ENCODE measurements at regions not wholly inside any gene's neighbourhood (a gene's known extent, or its start where the extent isn't known, plus 50 kb on each side); places are given as distances from the start of the nearest gene placed in this dataset.

DNA sequence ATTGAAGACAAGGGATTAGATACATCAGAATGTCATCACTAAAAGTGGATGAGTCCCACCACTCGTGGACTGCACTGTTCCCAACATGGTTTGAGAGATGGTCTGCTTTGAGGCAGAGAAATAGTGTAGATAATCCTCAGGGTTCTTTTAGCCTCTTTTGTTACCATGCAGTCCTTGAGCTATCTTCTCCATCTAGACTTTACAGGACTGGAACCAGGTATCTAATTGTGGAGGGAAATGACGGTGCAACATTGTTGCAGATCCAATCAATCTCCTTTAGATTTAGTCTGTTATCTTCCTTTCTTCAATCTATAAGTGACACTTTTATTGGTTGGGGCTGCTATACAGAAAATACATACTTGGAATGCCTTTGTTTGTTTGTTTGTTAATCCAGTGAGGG is 183.8 kb upstream of the CWC22 start:
- no peak for FAIRE-seq

DNA sequence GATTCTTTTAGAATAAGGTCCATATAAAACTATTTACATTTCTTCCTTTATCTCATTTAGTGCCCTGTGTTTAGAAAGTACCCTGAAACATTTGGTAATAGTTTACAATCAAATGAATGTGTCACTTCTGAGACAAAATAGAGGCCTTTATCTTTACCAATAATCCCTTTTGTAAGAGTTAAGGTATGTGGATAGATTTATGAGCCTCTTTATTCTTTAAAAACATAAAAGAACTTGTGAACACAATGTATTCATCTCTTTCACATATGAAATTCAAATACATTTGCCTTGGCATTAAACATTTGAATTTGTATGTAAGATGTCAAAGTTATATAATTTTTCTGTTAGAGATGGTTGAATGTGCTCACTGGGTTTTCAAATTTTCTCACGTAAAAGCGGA is 180.5 kb upstream of the CWC22 start:
- no peak for FAIRE-seq

DNA sequence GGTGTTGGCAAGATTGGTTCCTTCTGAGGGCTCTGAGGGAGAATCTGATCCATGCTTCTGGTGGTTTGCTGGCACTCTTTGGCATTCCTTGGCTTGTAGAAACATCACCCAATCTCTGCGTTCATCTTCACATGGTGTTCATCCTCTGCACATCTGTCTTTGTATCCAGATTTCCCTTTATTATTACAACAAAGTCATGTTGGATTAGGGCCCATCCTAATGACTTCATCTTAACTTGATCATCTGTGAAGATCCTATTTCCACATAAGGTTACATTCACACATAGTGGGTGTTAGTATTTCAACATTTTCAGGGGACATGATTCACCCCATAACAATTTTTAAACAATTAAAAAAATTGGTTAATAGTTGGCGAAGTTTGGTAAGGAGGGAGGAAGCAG is 177.4 kb upstream of the CWC22 start:
- no peak for FAIRE-seq

DNA sequence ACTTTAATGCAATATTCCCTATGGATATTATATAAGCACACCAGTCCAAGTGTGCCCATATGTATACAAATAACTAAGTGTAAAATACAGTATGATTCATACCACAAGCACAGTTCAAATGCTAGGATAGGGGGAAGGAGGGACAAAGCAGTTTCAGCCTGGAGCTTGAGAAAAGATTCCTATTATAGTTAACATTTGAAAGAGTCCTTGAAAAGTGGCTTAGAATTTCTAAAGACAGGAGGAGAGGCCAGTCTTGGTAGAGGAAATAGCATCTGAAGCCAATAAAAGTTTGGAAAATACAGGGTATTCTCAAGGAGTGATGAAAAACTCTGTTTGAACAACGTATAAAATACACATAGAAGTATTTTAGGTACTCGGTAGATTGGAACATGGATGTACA is 173.4 kb upstream of the CWC22 start:
- no peak for FAIRE-seq

DNA sequence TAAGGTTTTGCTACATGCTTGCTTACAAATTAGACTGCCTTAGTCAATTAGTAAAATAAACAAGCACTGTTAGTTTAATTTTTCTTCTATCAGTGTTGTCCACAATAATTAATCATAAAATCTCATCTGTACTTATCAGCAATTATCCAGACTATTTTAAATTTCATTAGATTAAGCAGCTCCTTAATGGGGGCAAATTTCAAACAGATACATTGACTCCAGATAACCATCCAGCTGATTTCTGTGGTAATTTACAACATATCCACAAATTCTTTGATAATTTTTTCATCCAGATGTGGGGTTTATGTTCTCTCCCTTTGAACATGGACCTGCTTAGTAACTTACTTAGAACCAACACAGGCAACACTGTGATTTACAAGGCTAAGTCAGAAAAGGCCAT is 170.4 kb upstream of the CWC22 start:
- FAIRE-seq = no peak

DNA sequence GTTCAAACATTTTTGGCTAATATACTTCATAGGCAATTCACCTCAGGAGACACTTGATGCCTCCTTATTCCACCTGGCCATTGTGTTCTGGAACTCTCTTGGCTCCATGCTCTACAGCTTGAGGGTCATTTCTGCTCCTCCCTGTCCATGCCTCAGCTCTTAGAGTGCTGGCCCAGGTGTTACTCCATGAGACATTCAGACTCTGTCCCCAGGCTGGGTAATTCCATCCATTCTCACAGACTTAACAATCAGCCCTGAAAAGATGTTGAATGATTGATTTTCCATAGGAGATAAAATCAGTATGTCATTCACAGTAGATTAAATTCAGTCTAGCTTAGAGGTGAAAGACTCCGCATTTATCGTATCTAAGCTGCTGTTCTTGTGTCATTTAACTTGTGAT is 168.6 kb upstream of the CWC22 start:
- no peak for FAIRE-seq

DNA sequence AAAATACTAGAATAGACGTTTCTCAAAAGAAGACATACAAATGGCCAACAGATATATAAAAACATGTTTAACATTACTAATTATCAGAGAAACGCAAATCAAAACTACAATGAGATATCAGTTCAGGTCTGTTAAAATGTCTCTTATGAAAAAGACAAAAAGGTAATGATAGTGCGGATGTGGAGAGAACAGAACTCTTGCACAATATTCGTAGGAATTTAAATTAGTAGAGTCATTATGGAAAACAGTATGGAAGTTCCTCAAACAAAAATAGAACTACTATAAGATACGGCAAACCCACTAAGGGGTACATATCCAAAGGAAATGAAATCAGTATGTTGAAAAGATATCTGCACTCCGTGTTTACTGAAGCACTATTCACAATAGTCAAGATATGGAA is 167.5 kb upstream of the CWC22 start:
- FAIRE-seq = no peak

DNA sequence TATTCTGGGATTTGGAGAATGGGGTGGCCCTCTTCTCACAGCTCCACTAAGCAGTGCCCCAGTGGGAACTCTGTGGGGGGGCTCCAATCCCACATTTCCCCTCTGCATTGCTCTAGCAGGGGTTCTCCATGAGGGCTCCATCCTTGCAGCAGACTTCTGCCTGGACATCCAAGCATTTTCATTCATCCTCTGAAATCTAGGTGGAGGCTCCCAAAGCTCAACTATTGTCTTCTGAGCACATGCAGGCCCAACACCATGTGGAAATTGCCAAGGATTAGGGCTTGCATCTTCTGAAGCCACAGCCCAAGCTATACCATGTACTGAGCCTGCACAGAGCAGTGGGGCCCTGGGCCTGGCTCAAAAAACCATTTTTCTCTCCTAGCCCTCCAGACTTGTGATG is 162.4 kb upstream of the CWC22 start:
- FAIRE-seq = no peak

DNA sequence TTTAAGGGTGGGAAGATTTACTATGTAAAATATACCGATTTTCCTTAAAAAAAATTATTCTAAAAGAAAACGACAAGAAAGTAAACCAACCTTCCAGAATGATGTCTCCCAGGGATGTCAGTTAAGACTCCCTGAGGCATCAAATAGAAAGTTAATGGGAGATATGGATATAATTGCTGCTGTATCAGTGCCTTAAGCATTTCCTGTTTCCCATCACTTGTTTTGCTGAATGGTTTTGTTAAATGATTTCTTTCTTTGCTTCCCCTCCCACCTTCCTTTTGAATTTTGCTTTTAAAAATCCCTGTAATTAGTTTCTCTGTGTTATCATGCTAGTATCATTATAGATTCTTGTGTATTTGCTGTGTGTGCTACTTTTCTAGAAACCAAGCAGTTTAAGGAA is 154.3 kb upstream of the CWC22 start:
- no peak for FAIRE-seq

DNA sequence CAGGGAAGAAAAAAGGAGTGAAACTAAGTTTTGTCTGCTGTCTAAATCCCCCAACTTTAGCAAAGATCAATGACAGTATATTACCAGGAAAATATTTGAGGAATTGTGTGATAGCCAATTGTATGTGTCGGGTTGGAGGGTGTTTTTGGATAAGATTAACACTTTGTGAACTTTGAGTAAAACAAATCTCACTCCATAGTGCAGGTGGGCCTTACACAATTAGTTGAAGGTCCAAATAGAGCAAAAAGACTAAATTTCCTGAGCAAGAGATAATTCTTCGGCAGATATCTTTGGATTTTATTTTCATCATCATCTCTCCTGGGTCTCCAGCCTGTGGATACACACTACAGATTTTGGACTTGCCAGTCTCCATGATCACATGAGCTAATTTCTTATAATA is 152.8 kb upstream of the CWC22 start:
- no peak for FAIRE-seq

DNA sequence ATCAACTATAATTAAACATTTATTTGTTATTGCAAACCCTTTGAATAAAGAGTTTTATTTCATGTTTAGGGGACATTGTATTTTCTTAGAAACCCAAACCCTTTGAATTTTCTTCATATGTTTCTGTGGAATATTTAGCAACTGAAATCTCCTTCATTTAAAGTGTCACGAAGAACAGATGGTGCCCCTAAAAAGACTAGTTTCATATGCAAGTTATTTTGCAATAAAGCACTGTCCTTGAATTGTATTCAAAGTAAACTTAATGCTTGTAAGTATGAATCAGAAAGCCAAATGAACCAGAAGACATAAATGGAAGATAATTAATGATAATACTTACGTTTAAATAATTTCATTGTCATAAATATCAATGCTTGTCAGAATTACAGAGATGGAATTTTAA is 151.9 kb upstream of the CWC22 start:
- no peak for FAIRE-seq

DNA sequence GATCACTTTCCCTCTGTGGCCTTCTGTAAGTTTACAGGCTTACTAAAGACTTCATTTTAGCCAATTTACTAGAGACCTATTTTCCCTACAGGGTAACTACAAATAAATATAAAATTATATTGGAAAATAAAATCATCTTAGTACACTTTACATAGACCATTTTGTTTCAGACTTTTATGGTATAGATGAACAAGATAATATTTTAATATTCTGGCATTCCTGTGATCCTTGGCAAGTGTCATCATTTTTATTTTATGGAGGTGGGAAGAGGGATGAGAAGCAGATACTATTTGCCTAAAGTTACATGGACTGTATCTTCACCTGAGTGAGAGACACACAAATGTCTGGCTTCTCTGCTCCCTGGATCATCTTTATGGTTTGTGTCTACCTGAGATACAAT is 149.6 kb upstream of the CWC22 start:
- no peak for FAIRE-seq

DNA sequence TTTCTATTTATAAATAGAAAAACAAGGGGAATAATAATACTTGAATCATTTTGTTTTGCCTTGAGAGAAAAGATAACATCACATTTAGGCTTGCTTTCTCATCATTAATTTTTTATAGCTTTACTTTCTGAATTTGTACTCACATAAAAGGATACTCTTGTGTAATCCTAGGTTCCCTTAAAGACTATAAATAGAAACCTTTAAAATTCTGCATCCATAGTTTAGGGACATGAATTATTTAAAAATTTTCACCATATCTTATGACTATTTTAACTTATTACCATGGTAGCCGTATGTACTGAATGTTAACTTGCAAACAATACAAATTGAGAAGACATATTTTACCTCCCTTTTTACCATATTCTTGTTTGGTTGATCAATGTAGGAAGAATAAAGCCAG is 143.5 kb upstream of the CWC22 start:
- no peak for FAIRE-seq

DNA sequence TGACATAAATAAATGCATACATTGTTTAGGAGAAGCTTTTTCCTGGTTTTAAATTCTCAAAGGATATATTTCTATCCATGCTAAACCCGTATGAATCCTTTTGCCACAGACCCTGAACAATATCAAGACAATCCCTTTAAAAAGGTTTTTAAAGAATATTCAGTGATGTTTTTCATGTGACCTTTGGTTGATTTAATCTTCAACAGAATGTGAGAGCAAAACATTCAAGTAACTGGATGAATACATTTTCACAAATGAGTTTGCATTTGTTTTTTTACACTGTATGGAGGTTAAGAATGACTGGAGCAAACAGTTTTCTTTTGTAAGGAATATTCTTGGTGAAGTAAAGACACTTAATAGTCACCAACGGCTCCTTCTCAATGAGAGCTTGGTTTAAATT is 139.4 kb upstream of the CWC22 start:
- no peak for FAIRE-seq

DNA sequence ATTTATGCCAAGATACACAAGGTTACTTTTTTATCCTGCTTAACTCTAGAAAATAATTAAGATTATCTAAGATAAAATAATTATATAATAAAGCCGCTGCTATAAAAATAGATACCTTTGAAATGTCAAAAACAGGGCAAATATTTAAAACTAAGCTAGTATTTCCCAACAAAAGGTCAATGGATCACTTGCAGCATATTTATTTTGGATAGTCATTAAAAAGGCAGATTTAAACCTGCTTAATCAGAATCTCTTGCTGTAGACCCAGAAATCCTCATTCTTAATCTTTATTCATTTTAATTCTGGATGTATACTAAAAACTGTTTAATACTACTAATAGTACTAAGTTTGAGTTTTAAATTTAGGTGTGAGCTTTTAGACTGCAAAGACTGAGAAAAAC is 139.0 kb upstream of the CWC22 start:
- no peak for FAIRE-seq

DNA sequence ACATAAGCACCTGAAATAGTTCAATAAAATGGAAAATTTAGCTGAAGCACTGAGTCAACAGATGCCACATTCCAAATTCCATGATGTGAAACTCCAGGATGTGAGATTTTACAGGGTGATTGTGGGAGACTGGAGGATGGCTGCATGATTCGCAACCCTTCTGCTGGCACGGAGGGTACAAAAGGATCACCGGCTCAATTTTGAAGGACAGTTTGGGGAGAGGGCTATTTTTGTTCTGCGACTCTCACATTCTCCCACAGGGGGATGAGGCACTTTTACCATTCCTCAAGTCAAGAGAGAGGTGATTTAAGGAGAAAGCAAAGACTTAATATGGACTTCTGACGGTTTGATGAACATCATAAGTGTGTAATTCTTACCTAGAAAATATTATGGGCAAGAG is 138.1 kb upstream of the CWC22 start:
- no peak for FAIRE-seq

DNA sequence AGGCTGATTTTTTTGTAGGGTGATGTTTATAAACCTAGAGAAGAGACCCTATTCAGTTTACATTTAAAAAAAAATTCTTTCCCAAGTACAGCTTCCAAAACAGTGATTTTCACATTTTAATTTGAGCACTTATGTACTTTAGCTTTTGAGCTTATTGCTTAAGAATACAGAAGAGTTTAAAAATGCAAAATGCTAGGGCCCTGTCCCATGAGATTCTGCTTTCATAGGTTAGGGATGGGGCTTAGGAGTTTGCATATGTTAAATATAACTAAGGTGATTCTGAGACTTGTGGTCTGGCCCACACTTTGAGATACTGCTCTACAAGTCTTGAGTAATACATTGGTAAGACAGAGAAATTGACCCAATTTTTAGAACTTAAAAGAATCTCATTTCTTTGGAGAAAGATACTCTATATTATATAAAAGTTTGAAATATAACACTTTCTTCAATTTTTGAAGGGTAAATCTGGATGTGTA is 137.3 kb upstream of the CWC22 start:
- no peak for FAIRE-seq

DNA sequence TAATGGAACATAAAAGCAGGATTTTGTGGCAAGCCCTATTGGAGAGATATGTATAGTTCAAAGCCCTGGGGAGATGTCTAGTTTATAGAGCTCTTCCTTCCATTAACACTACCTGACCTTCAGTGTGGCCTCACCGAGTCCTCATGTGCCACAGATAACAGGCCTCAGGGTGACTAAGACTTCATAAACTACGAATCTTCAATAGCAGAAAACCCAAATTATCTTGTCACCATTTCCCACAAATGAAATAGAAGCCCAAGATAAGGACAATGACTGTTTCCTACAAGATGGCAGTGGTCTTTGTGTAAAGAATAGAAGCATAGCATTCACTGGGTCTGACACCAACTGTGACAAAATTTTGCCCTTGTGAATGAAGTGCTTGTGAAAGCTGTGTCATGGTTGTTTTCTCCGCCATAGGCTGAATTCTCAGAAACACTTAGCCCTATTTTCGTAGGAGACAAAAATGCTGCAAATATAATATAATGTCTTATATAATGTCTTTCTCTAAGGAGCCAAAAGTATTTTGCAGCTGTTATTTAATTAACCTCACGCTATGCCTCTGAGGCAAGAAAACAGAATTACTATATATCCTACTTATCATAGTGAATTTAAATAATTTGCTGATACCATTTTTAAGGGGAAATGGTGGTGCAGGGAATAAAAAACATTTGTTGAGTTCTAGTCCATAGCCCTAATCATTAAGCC is 136.7 kb upstream of the CWC22 start:
- FAIRE-seq = no peak

DNA sequence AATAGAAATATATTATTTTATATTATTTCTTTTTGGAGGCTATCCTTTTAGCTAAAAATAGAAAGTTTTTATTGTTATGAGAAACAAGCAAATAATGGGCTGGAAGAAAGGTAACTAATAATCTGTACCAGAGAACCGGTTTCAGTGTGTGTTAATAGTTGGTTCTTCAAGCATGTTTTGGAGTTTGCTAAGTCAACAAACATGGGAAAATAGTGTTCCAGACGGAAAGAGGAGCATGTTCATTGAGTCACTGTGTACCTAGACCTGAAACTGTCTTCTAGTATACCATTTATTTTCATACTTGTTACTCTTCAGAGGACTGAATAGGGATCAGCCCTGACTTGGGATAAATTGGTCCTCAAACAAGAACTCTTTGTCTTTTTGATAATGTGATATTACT is 134.5 kb upstream of the CWC22 start:
- no peak for FAIRE-seq

DNA sequence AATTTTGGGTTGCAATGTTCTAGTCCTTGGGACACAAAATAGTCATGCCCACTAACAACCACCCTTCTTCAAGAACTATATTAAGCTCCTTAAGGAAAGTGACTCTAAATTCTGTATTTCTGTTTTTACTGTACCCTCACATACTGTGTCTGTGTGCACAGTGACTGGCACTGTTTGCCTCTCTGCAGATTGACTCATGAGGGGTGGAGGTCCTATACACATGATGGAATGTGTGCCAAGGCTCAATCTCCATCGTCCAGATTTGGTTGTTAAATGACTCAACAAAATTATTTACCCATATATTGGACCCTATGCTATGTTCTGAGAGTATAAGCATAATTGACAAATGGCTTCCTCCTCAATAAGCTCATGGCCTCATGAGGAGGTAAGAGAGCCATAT is 126.6 kb upstream of the CWC22 start:
- no peak for FAIRE-seq

DNA sequence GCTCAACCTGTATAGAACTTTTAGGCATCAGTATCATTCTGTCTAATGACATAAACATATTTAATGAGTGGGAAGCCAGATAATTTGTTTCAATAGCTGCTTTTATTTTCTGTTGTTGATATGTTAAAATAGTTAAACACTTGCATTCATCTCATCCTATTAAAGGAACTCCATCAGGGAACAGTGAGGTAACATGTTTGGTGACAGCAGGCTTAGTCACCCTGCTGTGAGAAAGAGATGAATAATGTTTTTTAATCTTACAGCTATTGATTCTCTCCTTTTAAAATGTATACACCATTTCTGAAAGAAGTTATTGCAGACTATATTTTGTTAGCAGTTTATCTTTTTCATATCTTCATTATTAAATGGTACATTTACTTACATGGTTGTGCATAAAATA is 123.3 kb upstream of the CWC22 start:
- FAIRE-seq = no peak

DNA sequence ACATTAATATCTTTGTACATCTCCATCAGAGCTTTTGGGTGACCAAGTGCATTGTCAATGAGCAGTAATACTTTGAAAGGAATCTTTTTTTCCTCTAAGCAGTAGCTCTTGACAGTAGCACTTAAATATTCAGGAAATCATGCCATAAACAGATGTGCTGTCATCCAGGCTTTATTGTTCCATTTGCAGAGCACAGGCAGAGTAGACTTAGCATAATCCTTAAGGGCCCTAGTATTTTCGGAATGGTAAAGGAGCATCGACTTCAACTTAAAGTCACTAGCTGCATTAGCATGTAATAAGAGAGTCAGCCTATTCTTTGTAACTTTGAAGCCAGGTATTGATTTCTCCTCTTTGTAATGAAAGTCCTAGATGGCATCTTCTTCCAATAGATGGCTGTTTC is 121.8 kb upstream of the CWC22 start:
- no peak for FAIRE-seq

DNA sequence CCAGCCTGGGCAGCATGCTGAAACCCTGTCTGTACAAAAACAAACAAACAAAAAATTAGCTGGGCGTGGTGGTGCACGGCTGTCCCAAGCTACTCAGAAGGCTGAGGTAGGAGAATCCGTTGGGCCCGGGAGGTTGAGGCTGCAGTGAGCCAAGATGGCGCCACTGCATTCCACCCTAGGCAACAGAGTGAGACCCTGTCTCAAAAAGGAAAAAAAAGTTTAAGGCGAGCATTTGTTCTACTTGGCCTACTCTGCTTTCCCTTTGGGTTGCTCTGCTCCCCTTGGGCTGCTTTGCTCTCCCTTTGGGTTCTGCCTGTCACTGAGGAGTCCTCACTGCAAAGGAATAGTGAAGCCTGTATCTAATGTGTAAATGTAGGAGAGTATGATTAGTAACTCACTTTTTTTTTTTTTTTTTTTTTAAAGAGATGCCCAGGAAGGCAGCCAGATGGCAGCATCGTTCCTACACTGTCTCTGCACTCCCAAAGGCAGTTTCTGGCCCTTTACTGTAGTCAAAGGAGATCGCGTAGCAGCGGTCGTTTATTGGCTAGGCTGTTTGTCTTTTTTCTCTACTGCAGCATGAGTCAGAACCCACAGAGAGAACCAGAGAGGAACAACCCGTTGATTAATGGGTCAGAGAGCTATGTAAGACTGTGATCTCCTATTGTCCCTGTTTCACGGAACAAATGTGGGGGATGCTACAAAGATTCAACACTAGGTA is 118.3 kb upstream of the CWC22 start:
- FAIRE-seq = peak; percentile 95

DNA sequence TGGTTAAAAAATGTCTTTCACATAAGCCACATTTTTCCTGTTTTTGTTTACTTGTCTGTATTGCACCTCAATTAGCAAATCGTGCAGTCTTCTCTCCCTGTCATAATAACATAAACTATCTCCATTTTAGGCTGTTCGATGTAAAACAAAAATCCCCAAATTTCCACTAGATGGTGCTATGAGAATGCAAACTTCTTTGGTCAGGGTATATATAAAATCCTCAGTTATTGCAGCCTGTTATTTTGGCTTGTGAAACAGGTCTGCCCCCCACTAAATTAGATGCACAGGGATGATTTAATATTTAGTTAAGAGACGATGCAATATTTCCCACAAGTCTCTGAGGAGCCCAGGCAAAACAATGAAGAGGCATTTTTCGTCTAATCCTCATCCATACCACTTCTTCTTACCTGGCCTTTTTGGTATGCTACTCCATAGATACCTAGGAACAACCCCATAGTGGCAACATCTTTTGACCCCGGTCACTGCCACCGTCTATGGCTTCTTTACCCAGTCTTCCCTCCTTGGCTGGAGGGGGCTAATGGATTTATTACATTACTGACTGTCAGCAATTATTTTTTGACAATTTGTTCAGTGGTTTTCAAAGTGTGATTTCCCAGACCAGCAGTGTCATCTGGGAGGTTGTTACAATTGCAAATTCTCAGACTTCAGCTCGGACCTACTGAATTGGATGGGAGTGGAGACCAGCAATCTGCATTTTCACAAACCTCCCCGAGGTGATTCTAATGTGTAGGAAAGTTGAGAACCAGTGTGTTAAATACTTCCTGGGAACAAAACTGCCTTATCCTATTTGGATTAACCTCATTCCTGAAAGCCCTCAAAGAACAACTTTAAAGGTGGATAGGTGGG is 117.4 kb upstream of the CWC22 start:
- peak; percentile 99 for FAIRE-seq
